SK-N-SH treated with all-trans-retinoic acid at 6 μM for 48 hours (cell line): ENCODE measurements at regions not wholly inside any gene's neighbourhood (a gene's known extent, or its start where the extent isn't known, plus 50 kb on each side); places are given as distances from the start of the nearest gene placed in this dataset.

ENCODE experiments used
- GLIS3 ChIP-seq: fragments of 250-450 bp; sonication (Bioruptor Pico); IDR thresholded peaks from 2 replicates; pipeline ENCODE4 v1.5.0; 2020; ENCODE audit warnings: mild to moderate bottlenecking, moderate library complexity
- POU6F1 ChIP-seq: fragments of 250-450 bp; sonication (Bioruptor Pico); IDR thresholded peaks from 2 replicates; pipeline ENCODE4 v1.8.0; 2021; ENCODE audit warnings: low read depth, mild to moderate bottlenecking, moderate library complexity, borderline replicate concordance
- ZNF70 ChIP-seq: fragments of 450-650 bp; formaldehyde crosslinking; IDR thresholded peaks from 2 replicates; pipeline ENCODE4 v1.5.0; 2020; ENCODE audit warnings: mild to moderate bottlenecking, moderate library complexity

- TF ChIP-seq GLIS3 (CRISPR knock-in tag) (no peak), POU6F1 (CRISPR knock-in tag) (no peak), ZNF70 (CRISPR knock-in tag) (no peak)
Measured at GRCh38 chr3:181239441-181239840, 249.9 kb upstream of the DNAJC19 start.
